Effector CD8-positive, alpha-beta T cell (primary cell): ENCODE measurements at regions not wholly inside any gene's neighbourhood (a gene's known extent, or its start where the extent isn't known, plus 50 kb on each side); places are given as distances from the start of the nearest gene placed in this dataset.

Experiments used
- DNase-seq: peaks from one replicate; lab custom pipeline; 2025; lab: John Stamatoyannopoulos, UW

DNA sequence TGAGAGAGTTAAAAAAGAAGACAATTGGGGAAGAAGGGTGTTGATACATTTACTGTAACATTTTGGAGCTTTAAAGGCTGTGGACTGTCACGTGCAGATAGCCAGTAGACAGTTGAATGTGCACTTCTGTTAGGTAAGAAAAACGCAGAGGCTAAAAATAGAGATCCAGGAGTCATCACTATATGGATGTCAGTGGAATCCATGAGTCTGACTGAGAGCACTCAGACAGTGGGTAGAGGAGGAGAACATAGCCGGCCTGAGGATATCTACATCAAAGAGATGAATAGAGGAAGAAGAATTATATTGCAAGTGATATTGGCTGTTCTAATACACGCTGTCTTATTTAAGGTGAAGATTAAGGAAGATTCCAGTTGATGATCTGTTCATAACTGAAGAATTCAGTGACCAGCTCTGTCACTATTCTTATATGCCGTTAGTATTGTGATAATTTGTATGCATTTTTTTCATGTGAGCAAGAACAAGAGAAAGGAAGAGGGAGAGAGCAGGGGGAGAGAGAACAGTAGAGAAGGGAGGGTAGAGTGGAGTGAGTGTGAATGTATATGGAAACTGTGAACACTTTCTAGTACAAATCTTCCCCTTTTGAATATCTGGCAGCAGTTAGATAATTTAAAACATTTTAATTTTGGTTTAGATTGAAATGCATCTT lies 344.8 kb downstream of the CHRM3 start:
- DNase-seq, result no peak

DNA sequence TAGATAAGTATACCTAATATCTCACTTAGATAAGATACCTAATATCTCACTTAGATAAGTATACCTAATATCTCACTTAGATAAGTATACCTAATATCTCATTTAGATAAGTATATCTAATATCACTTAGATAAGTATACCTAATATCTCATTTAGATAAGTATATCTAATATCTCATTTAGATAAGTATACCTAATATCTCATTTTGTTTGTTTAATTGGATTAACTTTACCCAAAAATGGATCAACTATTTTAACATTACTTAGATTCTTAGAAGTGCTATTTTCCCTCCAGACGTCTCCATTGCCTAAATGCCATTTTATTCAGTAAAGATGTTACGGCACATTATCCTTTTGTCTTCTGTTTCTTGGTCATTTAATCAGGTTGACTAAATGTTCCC lies 346.4 kb downstream of the CHRM3 start:
- DNase-seq, result no peak

DNA sequence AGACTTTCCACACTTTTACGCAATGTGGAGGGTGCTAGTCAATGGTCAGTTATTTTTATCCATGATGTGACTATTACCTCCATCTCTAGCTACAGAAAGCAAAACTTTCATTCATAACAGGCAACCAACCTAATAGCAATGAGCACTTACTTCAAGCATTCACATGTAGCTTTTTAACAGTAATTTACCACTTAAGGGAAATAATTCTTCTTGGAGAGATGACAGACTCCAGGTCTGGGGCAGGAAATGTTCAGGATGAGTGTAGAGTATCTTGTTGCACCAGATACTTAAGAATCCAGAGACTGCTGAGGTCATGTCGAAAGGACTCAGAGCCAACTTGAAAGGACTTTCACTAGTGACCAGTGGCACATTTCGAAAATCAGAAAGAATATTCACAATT lies 347.6 kb downstream of the CHRM3 start:
- no peak for DNase-seq

DNA sequence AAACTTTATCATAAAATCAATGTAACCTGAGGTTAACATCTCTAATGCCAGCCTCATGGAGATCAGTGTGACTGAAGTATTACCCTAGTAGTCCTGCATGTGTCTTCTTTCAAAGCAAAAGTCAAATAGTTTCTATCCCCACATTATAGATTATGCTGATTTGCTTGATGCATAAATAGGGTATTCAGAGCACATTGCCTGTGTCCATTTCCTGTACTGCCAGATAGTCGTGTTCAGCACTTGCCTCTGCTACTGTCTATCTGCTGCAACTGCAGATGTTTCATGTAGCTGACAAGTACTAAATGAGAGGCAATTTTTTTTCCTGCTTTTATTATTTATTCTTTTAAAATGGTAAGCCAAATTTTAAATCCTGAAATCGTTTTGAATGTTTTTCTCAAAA lies 348.7 kb downstream of the CHRM3 start:
- DNase-seq, result no peak

DNA sequence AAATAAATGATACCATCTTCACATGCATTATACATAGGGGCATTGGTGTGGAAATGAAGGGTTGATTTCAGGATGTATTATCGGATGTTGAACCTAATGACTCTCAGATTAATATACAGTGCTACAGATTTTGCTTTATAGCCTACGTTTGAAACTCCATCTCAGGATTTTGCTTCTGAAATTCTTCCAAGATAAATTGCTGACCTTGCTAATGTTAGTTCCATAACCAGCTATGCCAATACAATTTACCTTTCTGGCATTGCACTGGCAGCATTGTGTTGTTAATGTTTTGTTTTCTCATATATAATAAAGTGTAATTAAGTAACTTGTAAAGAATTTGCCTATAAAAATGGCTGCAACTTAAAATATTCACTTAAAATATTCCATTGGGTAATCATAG lies 350.1 kb downstream of the CHRM3 start:
- DNase-seq, result no peak

DNA sequence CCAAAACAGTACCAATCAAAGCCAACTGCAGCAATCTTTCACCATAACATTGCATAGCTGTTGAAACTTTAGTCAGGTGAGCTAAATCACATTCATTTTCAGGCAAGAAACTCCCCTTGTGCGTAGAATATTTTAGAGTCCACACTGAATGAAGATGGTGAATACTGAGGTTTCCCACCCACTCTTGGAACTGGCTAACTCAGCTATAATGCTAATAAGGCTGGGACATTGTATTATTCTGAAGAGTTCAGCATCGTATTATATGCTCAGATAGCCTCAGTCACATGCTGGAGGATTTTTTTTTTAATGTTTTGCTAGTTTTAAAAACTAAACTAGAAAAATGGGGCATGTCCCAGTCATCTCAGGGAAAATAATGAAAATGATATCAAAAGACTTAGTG lies 352.3 kb upstream of the FMN2 start:
- DNase-seq, result no peak

DNA sequence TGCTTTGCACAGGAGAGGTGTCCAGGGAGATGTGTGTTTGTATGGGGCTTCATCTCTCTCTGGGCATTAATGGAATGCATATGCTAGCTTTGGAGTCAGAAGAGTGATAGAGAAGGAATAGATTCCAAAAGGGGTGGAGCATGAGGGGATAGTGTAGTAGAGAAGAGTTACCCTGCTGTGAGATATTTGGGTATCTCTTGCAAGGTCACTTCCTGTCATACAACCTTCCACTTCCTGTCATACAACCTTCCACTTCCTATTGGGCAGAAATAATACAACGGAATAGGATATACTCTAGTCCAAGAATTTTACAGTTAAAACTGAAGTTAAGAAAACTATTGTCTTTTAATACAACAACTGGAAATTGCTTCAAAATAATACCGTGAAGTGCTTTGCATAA lies 351.8 kb upstream of the FMN2 start:
- DNase-seq, result no peak

DNA sequence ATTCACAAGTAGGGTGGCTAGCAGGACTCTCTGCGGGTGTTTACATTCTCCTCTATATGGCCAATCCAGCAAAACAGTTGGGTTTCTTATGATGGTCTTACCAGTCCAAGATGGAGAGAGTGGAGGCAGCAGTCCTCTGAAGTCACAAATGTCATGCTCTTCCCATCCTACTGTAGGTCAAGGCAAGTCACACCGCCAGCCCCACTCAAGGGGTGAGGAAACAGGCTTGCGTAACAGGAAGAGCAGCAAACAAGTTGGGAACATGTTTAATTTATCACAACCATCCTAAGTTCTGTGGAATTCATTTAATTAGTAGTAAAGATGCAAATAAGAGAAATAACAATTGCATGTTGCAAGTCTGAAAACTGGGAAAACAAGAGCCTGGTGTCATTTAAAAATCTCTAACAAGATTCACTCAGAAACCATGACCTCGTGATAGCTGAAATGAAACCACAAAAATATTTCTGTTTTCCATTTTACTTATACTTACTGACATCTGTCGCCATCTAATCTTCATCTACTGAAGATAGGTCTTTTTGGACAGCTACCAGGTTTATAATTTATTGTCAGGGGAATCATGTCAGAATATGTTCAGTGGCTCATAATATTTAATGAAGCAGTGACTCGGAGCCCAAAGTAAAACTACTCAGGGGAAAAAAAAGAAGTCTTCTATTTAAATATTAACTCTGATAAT lies 349.1 kb upstream of the FMN2 start:
- DNase-seq, result no peak

DNA sequence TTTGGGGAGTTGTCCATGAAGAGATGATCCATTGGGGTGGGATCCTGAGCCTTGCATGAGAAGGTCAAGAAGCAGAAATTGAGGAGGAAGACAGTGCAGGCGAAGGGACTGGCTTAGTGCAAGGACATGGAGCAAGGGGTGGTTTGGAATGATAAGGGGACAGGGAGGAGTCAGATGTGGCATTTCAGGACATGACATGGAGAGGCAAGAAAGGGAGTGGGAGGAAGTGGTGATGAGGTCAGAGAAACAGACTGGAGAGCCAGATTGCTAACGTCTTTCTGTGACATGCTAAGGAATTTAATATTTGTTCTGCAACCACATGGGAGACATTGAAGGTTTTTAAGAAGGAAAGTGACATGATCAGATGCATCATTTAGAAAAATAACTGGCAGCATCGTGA lies 346.8 kb upstream of the FMN2 start:
- no peak for DNase-seq

DNA sequence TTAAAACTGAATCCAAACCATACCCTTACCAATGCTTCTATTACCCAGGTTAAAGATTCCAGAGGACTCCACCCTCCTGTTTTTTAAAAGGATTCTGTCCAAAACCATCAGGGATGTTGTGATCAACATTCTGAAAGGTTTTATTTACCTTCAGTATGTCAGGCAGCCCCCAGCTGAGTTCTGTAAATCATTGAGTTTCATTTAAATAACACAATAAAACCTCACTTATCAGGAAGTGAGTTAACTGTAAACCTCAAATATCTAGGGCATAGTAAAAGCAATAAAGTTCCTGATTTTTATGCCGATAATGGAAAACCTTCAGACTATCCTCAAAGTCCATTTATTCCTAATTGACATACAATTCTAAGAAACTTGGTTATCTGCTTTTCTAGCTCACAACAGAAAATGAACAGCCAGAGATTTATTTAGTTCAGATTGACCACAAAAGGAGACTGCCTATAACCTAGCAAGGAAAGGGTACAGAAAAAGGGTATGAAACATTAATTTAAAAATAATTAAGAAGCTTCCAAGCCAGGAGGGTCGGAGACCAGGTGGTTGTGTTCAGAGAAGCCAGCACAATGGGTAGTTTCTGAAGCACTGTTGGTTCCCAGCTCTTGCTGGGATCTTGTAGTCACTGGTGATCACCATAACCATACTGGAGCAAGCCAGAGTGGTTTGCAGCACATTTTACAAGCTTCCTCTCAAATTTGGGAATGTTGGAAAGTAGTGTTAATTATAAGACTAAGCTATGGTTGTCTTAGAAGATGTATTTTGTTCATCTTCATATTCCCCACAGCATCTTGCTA lies 336.4 kb upstream of the FMN2 start:
- DNase-seq, result no peak

DNA sequence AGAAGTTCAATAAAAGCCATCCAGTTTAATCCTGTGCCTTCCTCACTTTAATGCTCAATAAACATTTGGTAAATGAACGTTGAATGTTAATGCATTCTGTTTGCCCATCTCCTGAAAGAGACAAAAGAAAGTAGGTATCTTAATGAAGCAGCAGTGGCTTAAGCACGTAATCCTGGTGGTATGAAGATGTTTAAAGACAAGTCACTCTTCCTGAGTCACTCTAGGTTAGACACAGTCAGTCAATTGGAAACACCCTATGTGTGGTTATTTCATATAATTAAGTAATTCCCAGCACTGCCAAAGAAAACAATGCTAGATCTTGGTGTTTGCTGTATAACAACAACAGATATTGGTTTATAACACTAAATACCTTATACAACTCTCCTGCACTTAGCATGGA lies 334.0 kb upstream of the FMN2 start:
- DNase-seq, result no peak

DNA sequence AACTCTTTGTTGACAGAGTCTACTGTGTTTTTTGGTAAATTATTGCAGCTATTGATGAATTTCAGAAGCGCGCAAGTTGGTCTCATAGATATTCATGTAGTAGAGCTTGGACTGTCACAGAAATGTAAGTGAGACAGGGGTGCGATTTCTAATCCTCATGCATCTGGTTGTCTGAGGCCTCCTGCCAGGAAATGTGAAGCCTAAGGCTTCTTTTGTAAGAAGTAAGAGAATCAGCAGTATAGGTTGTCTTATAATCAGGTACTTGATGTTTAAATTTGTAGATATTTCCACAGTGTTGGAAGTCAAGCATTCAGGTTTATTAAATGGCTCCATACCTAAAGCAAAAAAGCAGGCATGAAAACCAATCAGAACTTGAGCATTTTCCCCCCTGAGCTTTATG lies 332.9 kb upstream of the FMN2 start:
- DNase-seq, result no peak

DNA sequence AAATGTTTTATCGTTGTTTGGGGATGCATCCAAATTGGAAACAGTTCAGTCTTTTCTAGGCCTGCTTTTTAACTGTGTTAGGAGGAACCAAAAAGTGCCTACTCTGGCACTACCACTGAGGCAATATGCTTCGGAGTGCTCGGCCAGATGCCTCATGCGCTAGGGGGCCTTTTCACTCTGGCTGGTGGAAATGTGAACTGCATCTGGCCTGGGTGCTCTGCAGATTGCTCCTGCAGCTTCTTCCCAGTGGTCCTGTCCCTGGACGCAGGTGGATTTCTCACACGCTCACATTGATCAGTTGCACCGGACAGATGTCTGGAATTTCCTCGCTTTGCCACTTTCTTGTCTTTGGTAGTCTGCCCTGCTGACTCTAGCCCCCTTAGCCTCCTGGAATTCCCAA lies 330.2 kb upstream of the FMN2 start:
- DNase-seq, result no peak

DNA sequence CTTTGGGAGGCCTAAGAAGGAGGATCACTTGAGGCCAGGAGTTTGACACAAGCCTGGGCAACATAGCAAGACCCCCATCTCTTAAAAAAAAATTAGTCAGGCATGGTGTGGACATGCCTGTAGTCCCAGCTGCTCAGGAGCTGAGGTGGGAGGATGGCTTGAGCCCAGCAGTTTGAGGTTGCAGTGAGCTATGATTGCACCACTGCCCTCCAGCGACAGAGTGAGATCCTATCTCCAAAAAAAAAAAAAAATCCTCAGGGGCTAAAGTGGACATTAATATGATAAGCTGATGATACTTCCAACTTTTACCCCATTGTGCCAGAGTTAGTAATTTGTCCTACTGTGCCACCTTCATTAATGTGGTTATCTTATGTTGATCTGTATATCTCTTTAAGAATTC lies 327.8 kb upstream of the FMN2 start:
- DNase-seq, result no peak

DNA sequence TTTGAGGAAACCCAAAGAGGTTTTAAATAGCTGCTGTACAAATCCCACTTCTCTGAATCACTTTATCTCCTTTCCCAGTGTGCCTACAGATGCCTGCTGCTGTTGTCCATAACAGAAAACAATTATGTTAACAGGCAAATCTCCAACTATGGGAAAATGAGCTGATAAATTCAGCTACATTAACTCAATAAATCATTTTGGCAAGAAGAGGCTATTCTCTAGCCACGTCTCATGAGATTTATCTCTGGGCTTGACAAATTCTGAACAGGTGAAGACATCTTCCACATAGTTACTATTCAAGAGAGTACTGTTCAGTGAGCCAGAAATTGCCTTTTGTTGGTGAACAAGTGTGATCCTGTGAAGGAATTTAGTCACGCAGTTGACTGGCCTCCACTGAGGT lies 327.1 kb upstream of the FMN2 start:
- DNase-seq, result no peak

DNA sequence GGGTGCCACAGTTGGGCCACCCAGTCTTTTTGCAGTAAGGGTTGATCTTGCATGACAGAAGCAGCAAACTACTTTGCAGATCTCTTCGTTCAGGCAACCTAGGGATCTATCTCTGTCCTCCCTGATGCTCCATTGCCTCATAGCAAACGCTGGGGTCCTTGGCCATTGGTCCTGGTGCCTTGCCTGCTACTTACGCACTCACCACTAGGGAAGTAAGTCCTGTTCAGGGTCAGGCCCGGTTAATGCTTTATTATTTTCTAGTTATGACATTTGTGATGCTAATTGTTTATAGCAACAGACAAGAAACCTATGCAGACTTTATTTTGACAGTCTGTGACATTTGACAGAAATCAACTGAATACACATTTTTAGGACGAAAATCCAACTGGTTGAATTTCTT lies 326.5 kb upstream of the FMN2 start:
- no peak for DNase-seq

DNA sequence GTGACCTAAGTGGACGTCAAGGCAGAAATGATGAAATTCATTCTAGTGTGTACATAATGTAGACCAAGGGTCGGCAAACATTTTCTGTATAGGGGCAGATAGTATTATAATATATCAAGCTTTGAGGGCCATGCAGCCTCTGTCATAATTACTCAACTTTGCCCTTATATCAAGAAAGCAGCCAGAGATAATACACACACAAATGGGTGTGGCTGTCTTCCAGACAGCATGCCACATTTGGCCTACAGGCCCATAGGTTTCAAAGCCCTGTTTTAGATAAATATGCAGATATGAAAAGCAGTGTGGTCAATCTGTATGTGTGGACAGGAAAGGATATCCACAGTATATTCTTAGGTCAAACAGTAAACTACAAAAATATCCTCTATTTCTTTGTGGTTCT lies 320.1 kb upstream of the FMN2 start:
- DNase-seq, result no peak

DNA sequence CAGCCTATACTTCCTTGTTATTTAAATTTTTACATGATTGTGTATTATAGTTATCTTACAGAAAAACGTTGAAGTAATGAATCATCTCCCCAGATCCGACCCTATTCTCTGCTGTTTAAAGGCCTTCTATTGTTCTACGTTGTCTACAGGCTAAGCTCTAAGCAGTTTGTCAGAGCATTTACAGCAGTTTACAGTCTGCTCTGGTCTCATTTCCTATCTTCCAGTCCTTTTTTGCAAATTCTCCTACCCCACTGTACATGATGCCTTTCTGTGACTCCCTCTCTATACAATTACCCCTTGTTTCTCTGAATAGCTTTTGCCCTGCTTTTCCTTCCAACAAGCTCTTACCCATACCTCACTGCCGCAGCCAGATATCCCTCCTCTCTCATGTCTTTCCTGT lies 319.2 kb upstream of the FMN2 start:
- no peak for DNase-seq

DNA sequence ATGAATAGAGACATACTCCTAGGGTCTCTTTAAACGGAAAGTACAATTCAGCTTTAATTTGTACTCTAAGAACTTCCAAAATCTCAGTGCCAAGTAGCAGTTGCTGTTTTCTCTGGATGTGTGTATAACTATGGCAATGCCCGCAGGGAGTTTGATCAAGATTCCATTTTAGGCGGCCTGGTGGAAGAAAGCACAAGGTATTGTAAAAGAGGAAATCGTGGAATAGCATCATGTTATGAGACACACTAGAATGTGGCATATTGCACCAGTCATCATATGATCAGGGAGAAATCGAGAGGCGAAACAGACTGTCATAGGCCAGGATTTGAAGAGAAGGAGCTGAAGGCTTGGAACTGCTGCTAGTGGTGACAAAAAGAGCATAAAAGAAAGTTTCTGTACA lies 316.2 kb upstream of the FMN2 start:
- DNase-seq, result no peak

DNA sequence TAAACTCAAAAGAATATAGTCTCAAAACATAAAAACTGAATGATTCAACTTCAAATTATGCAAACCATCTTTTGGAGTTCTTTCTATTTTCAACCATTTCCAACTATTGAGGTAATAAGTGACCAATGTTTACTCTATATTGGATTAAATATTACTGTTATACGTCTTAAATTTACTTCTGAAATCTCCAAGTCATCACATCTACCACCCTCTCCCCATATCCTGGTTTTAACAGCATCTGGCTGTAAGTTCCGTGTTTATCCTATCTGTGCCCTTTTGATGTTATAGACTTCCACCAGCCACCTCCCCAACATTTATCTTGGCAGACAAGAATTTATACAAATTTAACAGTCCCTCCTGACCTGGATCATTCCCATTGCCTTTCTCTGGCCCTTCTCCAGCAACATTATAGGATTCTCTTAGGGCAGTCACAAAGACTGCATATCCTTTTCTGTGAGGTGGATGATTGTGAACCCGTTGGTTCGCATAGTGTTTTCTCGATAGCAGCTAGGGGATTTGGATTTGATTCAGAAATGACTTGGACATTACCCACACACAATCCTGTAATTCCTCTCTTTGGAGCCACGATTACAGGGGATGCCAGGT lies 313.4 kb upstream of the FMN2 start:
- no peak for DNase-seq

DNA sequence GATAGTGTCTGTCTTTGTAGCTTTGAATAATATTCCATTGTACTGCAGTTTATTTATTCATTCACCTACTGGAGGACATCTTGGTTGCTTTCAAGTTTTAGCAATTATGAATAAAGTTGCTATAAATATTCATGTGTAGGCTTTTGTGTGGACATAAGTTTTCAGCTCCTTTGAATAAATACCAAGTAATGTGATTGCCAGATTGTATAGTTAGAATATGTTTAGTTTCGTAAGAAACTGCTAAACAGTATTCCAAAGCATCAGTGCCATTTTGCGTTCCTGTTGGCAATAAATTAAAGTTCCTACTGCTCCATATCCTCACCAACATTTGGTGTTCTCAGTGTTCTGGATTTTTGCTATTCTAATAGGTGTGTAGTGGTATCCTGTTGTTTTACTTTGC lies 311.7 kb upstream of the FMN2 start:
- DNase-seq, result no peak

DNA sequence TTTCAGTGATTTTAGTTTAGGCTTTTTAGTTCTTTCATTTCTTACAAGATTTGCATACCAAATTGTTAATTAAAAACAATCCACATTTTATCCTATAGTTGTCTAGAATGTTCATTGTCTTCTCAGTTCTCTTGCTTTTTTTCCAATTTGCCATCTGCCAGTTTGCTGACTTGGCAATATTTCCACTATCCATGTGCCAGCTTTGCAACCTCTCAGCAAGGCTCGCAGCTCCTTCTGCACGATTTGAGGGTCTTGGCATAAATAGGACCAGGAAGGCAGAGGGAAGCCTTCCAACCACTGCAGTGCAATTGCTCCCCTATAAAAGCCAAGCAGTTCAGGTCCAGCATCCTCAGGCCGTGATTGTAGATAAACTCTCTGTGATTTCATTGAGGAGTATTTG lies 306.8 kb upstream of the FMN2 start:
- no peak for DNase-seq

DNA sequence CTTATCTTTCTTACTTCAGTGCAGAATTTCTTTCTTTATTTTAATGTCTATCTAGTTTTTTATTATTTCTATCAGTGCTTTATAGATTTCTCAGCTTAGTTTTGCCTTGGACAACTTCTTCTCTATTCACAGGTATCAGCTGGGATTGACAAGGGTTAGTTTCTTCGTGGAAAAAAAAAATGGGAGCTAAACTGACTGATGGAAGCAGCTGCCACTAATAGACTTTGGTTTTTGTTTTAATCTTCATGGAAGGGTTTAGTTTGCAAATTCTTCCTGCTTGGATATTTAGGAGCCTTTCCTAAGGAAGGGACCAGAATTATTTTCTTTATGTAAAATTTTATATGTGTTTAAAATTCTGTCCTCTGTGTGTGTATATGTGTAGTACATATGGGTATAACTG lies 306.1 kb upstream of the FMN2 start:
- DNase-seq, result no peak
